GM06990 (cell line): ENCODE measurements at regions not wholly inside any gene's neighbourhood (a gene's known extent, or its start where the extent isn't known, plus 50 kb on each side); places are given as distances from the start of the nearest gene placed in this dataset.

ENCODE experiments used
- DNase-seq: peaks from one replicate; pipeline ENCODE4 v3.0.0-alpha.2; 2011; ENCODE audit not compliant: insufficient read length; ENCODE audit errors: extremely low read depth
- H3K27me3 ChIP-seq: replicated peaks from 2 replicates; pipeline ENCODE4 v1.6.0; 2011; ENCODE audit warnings: low read length; ENCODE audit not compliant: control insufficient read depth, insufficient read depth
- H3K36me3 ChIP-seq: 2 replicates; pipeline ENCODE4 v1.5.1; 2011; ENCODE audit warnings: low read length; ENCODE audit not compliant: control insufficient read depth, insufficient read depth
- H3K4me3 ChIP-seq: replicated peaks from 2 replicates; pipeline ENCODE4 v1.5.1; 2011; ENCODE audit warnings: low read depth, mild to moderate bottlenecking, control low read depth, low read length
- TF ChIP-seq, protein P1 (sequence below): IDR thresholded peaks from 2 replicates; pipeline ENCODE4 v1.5.1; 2011; ENCODE audit warnings: low read length, control low read depth, mild to moderate bottlenecking, inconsistent platforms; ENCODE audit not compliant: insufficient read depth, poor library complexity, severe bottlenecking

- H3K4me3 ChIP-seq, result no peak overlapping the region
- no peaks in the 10 kb centered on the region for H3K36me3 ChIP-seq
- TF ChIP-seq, protein P1, sequence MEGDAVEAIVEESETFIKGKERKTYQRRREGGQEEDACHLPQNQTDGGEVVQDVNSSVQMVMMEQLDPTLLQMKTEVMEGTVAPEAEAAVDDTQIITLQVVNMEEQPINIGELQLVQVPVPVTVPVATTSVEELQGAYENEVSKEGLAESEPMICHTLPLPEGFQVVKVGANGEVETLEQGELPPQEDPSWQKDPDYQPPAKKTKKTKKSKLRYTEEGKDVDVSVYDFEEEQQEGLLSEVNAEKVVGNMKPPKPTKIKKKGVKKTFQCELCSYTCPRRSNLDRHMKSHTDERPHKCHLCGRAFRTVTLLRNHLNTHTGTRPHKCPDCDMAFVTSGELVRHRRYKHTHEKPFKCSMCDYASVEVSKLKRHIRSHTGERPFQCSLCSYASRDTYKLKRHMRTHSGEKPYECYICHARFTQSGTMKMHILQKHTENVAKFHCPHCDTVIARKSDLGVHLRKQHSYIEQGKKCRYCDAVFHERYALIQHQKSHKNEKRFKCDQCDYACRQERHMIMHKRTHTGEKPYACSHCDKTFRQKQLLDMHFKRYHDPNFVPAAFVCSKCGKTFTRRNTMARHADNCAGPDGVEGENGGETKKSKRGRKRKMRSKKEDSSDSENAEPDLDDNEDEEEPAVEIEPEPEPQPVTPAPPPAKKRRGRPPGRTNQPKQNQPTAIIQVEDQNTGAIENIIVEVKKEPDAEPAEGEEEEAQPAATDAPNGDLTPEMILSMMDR, result no peak
- no peaks in the 10 kb centered on the region; the same call in 1 of the 2 replicates for H3K27me3 ChIP-seq
- DNase-seq, result no peak
These were observed 106.5 kb upstream of the DRD2 start for GRCh38 chr11:113581713-113582112.

DNA sequence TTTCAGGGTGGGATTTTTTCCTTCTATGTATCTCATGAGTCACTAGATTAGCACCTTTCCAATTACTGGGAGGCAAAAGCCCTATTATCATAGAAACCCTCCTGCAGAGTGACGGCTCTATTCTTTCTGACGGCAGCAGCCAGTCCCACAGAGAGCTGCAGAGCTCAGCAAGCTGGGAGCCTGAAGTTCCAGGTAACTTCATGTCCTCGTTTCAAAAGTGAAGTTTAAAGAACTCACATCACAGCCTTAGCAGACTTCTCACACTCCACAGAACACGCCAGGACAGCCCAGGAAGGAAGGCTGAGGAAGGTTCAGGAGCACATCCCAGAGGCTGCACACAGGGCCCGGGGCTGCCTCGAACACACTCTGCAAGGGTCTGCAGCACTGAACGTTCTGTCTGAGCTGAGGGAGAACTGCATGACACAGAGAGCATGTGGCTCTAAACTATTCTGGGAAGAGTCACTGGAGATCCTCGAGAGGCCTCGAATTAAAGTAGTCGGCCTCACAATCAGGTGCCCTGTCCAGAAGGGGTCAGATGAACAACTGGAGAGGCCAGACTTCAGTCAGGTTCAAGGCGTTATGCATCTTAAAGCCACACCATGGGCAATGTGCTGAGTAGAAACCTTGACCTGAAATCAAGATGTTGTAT is 104.2 kb upstream of the DRD2 start:
- Histone ChIP-seq H3K4me3 (no peak overlapping the region), H3K36me3 (no peaks in the 10 kb centered on the region), H3K27me3 (no peaks in the 10 kb centered on the region; the same call in 1 of the 2 replicates)
- no peak for DNase-seq
- TF ChIP-seq, protein P1, result no peak

- DNase-seq, result no peak
- TF ChIP-seq, protein P1, result no peak
- no peaks in the 10 kb centered on the region; the same call in 1 of the 2 replicates for H3K27me3 ChIP-seq
- no peak overlapping the region for H3K4me3 ChIP-seq
- H3K36me3 ChIP-seq, result no peaks in the 10 kb centered on the region
These were observed 103.6 kb upstream of the DRD2 start for GRCh38 chr11:113578715-113579250.

- TF ChIP-seq, protein P1, result no peak
- no peak for DNase-seq
- Histone ChIP-seq H3K36me3 (no peaks in the 10 kb centered on the region), H3K27me3 (no peaks in the 10 kb centered on the region; the same call in 1 of the 2 replicates), H3K4me3 (no peak overlapping the region)
These were observed 102.8 kb upstream of the DRD2 start for GRCh38 chr11:113578033-113578380.

DNA sequence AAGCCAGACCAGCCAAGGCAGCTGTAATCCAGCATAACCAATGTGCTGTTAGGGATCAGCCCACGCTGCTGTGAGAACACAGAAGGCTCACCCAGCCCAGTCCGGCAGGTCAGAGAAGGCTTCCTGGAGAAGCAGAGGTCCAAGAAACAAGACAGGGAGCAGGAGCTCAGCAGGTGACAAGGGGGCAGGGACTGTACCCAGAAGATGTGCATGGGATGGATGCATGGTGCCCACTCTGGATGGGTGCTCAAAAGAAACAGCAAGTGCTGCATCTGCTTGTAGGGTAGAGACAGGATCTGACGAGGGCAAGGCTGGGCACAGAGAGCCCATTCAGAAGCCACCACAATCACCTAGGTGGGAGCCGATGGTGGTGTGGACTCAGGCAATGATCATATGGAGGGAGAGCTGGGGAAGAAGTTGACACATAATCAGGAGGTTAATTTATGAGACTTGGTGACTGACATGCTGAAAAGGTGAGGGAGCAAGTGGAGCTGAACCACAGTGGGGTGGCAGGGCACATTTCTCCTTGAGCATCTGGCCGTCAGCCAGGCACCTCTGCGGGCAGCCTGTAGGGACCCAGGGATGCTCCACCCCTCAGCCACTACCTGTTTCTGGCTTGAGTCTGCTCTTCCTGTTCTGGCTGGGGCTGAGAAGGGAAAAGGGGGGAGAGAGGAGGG is 102.3 kb upstream of the DRD2 start:
- H3K36me3 ChIP-seq, result no peaks in the 10 kb centered on the region
- H3K4me3 ChIP-seq, result no peak overlapping the region
- TF ChIP-seq, protein P1, result no peak
- DNase-seq, result no peak
- no peaks in the 10 kb centered on the region; the same call in 1 of the 2 replicates for H3K27me3 ChIP-seq
